Daoy (cell line): ENCODE measurements at regions not wholly inside any gene's neighbourhood (a gene's known extent, or its start where the extent isn't known, plus 50 kb on each side); places are given as distances from the start of the nearest gene placed in this dataset.
A peak's percentile ranks its signal among the peaks of the same experiment; 100 is the strongest.
"Not testable (repeated sequence)": the region's sequence is repeated elsewhere in the genome, so short reads cannot be mapped to it uniquely, and the experiment has no call there.

Experiments used
- DNase-seq: peaks from one replicate; pipeline ENCODE4 v3.0.0-alpha.2; 2015; ENCODE audit warnings: low read depth

DNA sequence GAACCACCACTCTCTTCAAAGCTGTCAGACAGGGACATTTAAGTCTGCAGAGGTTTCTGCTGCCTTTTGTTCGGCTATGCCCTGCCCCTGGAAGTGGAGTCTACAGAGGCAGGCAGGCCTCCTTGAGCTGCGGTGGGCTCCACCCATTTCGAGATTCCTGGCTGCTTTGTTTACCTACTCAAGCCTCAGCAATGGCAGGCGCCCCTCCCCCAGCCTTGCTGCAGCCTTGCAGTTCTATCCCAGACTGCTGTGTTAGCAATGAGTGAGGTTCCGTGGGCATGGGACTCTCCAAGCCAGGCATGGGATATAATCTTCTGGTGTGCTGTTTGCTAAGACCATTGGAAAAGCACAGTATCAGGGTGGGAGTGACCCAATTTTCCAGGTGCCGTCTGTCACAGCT is 417.2 kb downstream of the KIF20B start:
- not testable (repeated sequence) for DNase-seq

- DNase-seq, result not testable (repeated sequence)
These were observed 418.4 kb downstream of the KIF20B start for GRCh38 chr10:90119631-90120280.

GRCh38 chr10:90125456-90126255 is 424.3 kb downstream of the KIF20B start:
- peak; percentile 54 for DNase-seq

DNA sequence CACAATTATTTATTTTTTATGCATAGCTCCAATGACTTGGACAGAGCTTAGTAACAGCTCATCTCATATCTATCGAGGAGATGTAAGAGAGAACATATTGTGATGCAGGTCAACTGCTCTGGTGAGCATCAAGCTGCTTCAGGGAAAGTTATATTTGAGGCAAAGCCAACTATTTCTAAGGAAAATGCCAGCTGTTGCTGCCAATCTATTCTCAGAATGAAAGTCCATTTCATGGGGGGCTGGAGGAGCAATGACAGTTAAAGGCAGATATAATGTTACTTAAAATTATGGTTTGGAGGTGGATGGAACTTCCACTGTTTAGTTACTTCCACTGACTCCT is 424.8 kb downstream of the KIF20B start:
- DNase-seq, result no peak

DNA sequence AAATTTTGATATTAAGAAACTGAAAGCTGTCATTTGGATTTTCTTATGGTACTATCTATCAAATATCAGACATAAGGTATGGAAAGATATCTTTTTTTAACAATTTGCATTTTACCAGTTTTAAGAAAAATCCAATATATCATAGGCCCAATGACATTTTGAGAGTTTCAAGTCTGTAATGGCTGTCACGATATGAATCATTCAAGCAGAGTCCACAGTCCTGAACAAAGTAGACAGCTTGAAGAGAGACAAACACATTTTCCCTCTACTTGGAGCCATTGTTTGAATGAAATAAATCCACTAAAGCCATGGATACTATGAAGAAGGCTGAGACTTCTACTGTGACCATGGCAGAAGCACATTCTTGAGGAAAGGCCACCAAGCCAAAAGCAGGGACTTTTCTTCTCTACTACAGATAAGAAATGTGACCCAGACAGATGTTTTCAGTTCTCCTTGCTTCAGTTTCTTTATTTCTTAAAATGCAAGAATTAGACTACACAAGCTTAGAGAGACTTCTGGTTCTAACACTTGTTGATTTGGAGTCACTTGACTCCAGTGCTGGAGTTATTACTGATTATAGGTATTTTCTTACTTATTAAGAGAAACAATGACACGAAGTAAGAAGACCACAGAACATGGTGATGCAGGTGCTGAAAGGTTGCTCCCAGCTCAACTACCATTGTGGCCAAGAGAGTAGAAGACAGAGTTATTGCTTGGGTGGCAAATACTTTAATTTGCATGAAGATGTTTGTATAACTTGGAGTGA is 429.1 kb downstream of the KIF20B start:
- no peak for DNase-seq

- DNase-seq, result peak; percentile 6
These were observed 432.2 kb downstream of the KIF20B start for GRCh38 chr10:90133606-90134005.

- no peak for DNase-seq
These were observed 435.4 kb downstream of the KIF20B start for GRCh38 chr10:90136731-90137316.

DNA sequence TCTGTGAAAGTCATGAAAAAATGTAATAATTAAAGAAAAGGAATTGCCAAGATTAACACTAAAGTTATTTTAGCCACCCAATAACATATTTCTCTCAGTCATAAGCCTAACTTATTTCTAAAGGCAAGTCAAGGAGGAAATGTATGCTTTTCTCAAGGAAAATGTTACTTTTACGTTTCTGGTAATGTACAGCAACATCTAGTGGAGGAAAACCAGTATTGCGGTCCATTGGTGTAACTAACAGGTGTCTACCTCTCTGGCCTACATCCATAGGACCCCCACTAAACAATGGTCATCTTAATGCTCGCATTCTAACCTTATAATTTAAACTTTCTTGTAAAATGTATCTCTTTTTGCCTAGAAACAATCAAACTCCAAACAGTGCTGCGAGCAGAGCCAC is 437.5 kb downstream of the KIF20B start:
- DNase-seq, result no peak

DNA sequence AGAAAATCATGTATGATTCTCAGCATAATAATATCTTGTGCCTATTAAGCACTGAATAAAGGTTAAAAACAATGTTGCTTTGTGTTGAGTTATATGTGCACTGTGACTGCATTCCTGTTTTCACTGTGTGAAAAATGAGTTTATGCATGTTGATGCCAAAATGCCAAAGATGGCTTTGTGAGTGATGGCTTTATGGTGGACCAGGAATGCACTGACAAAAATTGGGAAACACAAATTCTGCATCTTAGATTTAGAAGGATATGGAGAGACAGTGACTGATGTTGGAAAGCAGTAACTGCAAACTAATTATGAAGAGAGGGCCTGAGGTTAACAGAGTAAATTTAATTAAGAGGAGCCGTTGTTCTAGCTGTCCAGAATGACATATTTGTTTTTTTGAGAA is 440.4 kb downstream of the KIF20B start:
- no peak for DNase-seq

DNA sequence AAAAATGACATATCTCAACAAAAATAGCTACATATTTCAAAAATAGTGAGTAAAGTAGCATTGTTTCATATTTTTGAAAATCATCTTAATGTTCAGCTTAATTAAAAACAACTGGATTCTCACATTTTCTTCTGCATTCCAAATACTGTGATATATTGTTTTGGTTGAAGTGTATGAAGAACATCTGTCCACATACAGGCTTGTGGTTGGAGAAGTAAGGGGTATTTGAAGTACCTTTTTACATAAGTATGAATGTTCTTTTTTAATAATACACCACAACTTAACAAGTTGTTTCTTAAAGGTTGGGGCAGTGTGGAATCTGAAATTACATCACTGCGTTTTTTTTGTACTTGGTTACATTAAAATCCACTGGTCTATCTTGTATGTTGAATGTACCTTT is 442.5 kb downstream of the KIF20B start:
- no peak for DNase-seq

GRCh38 chr10:90148116-90148855 is 446.9 kb downstream of the KIF20B start:
- peak; percentile 35 for DNase-seq

DNA sequence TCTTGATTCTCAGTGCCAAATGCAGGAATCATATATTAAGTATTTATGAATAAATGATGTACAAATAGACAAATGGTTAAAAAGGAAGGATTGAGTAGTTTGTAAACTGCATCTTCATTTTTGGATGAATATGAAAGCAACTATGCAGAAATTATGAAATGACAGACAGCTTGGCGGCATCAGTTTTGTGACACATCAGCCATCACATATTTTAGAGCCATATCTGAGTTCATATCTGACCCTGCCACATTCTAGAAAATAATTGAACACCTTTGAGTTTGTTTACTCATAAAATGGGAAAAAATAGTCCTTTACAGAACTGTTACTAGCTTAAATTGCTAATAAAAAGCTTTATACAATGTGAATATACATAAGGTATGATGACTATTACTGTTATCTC is 448.2 kb downstream of the KIF20B start:
- DNase-seq, result no peak

GRCh38 chr10:90162271-90162853 is 461.0 kb downstream of the KIF20B start:
- DNase-seq, result no peak

DNA sequence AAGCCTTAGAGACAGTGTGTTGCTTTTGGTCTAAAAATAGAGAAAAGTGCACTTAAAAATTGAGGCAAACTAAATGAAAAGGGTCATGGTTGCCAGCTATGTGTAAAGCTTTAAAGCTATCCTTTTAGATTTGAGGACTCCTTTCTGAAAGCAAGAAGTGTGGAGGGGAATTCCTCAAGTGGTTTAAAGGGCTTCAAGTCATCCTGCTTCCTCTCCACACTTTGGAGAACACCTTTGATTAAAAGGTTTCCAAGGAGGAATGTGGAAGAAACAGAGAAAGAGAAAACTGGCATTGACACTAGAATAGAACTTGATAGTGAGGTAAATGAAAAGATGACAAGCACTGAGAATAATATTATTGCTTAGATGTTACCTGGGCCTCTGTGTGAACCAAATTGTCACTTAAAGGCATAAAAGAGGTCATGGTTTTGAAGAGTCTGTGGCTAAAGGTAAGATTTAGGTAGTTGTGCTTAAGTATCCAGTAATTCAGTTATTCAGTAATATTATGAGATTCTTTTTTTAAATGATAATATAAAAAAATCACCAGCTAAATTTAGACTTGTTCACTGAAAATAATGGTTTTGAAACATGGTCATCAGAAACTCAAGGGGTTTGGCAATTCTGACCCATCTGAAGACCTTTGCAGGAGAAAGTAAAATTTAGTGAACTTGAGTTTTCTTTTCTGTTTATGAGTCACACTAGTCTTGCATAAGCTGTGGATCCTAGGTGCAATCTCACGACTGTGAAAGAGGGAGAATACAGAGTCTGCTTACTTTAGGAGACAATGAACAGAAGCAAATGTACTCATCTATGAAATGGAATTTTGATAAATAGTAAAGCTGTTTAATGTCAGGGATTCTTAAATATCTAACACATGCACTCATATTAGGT is 466.0 kb downstream of the KIF20B start:
- no peak for DNase-seq

- DNase-seq, result no peak
These were observed 466.9 kb downstream of the KIF20B start for GRCh38 chr10:90168244-90168643.

DNA sequence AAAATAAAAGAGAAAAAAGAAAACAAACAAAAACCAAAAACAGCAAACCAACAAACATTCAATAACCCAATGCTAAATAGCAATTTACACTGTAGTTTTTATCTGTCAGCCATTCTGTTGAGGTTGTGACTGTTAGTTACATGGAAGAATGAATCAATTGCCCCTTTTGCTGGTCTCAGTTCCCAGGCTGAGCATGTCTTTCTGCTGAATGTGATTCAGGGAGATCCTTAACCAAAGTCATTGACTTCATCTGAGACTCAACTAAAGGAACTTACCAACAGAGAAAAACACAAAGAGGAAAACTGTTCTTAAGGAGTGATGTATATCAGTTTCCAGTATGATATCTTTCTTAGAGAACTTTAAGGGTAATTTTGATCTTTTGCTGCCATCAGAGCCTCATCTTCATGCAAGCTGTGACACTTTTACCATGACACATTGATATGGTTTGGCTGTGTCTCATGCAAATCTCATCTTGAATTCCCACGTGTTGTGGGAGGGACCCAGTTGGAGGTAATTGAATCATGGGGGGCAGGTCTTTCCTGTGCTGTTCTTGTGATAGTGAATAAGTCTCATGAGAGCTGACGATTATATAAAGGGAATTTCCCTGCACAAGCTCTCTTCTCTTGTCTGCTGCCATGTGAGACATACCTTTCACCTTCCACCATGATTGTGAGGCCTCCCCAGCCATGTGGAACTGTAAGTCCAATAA is 469.8 kb downstream of the KIF20B start:
- no peak for DNase-seq

GRCh38 chr10:90174531-90174930 is 473.1 kb downstream of the KIF20B start:
- DNase-seq, result no peak

- DNase-seq, result no peak
These were observed 473.8 kb downstream of the KIF20B start for GRCh38 chr10:90175161-90175681.

DNA sequence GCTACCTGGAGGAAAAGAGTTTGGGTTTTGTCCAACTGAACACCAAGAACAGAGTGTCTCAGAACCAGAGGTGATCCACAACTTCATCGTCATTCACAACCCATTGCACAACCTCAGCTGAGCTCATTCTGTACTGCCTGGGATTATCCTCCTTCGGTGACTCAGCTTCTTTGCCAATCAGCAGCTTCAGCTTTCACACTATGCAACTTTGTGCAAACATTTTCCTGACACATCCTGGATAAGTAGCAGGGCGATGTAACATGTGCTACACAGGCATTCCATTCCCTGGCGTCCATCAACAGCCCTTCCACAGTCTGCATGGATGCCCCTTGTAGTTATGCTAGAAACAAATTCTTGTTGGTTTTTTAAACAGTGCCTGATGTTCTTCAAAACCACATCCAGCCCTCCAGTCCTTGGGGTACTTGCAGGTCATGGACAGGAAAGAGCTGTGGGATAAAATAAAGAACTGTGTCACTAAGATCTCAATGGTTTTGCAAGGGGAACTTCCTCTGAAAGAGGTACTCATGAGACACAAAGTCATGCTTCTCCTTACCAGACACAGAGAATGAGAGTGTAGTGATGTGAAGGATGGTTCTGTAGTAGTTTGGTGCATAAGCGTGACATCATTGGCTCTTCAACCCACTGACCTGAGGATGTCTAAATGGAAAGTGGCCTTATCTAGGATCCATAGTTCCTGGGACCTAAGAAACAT is 478.5 kb downstream of the KIF20B start:
- DNase-seq, result peak; percentile 87
